ENCODE measurements at regions not wholly inside any gene's neighbourhood (a gene's known extent, or its start where the extent isn't known, plus 50 kb on each side); places are given as distances from the start of the nearest gene placed in this dataset.

GRCh38 chr5:51024263-51024662 lies 357.8 kb downstream of the PARP8 start:
- H3K4me3 ChIP-seq (ENCODE audit: low read depth, low read length), result no peak overlapping the region
- no peak for TF ChIP-seq CTCF (IDR thresholded peaks at IDR 0.05; ENCODE audit: insufficient read depth, low read length, missing control alignments)
- POLR2A ChIA-PET, result no interaction called here
- CTCF ChIA-PET, result no interaction called here
- DNase-seq (ENCODE audit: low read depth, low spot score), result no peak

GRCh38 chr5:51027271-51027670 lies 356.0 kb upstream of the ISL1 start:
- POLR2A ChIA-PET, result no interaction called here

GRCh38 chr5:51028394-51028793 lies 354.9 kb upstream of the ISL1 start:
- no peak for DNase-seq (ENCODE audit: low read depth, low spot score)
- POLR2A ChIA-PET, result no interaction called here
- H3K4me3 ChIP-seq (ENCODE audit: low read depth, low read length), result no peak overlapping the region
- CTCF ChIA-PET, result no interaction called here
- TF ChIP-seq CTCF (IDR thresholded peaks at IDR 0.05; ENCODE audit: insufficient read depth, low read length, missing control alignments), result no peak

More at GRCh38 chr5:51027271-51027670, 356.0 kb upstream of the ISL1 start:
- DNase-seq (ENCODE audit: low read depth, low spot score), result no peak
- CTCF ChIA-PET, result no interaction called here
- H3K4me3 ChIP-seq (ENCODE audit: low read depth, low read length), result no peak overlapping the region
- TF ChIP-seq CTCF (IDR thresholded peaks at IDR 0.05; ENCODE audit: insufficient read depth, low read length, missing control alignments), result no peak

GRCh38 chr5:51033215-51033614 lies 350.0 kb upstream of the ISL1 start:
- TF ChIP-seq CTCF (IDR thresholded peaks at IDR 0.05; ENCODE audit: insufficient read depth, low read length, missing control alignments), result no peak
- POLR2A ChIA-PET, result no interaction called here
- H3K4me3 ChIP-seq (ENCODE audit: low read depth, low read length), result no peak overlapping the region
- no peak for DNase-seq (ENCODE audit: low read depth, low spot score)
- CTCF ChIA-PET, result no interaction called here

- no peak for DNase-seq (ENCODE audit: low read depth, low spot score)
- POLR2A ChIA-PET, result no interaction called here
- no peak overlapping the region for H3K4me3 ChIP-seq (ENCODE audit: low read depth, low read length)
- CTCF ChIA-PET, result no interaction called here
- no peak for TF ChIP-seq CTCF (IDR thresholded peaks at IDR 0.05; ENCODE audit: insufficient read depth, low read length, missing control alignments)
These were observed 348.9 kb upstream of the ISL1 start for GRCh38 chr5:51034222-51034901.

GRCh38 chr5:51039424-51040329 lies 343.6 kb upstream of the ISL1 start:
- ChIA-PET POLR2A (no interaction called here), CTCF (no interaction called here)
- TF ChIP-seq CTCF (IDR thresholded peaks at IDR 0.05; ENCODE audit: insufficient read depth, low read length, missing control alignments), result no peak
- no peak for DNase-seq (ENCODE audit: low read depth, low spot score)
- H3K4me3 ChIP-seq (ENCODE audit: low read depth, low read length), result no peak overlapping the region

All from AG04449 (cell line).